ENCODE measurements at regions not wholly inside any gene's neighbourhood (a gene's known extent, or its start where the extent isn't known, plus 50 kb on each side); places are given as distances from the start of the nearest gene placed in this dataset.

- no peak for TF ChIP-seq POLR2A (IDR thresholded peaks at IDR 0.05; ENCODE audit: low read length)
- TF ChIP-seq GATA1 (IDR thresholded peaks at IDR 0.05; ENCODE audit: low read depth, low read length): no peak
Observed at GRCh38 chr5:144634138-144634537, 463.5 kb downstream of the KCTD16 start.
